GM21737 (cell line): ENCODE measurements at regions not wholly inside any gene's neighbourhood (a gene's known extent, or its start where the extent isn't known, plus 50 kb on each side); places are given as distances from the start of the nearest gene placed in this dataset.
"Not testable (repeated sequence)": the region's sequence is repeated elsewhere in the genome, so short reads cannot be mapped to it uniquely, and the experiment has no call there.

Experiments
- ATAC-seq: cut with Tn5 transposase; IDR thresholded peaks from one replicate; pipeline ENCODE4 v1.9.1; 2021; ENCODE audit warnings: mild to moderate bottlenecking, moderate library complexity; ENCODE audit not compliant: unreplicated experiment

DNA sequence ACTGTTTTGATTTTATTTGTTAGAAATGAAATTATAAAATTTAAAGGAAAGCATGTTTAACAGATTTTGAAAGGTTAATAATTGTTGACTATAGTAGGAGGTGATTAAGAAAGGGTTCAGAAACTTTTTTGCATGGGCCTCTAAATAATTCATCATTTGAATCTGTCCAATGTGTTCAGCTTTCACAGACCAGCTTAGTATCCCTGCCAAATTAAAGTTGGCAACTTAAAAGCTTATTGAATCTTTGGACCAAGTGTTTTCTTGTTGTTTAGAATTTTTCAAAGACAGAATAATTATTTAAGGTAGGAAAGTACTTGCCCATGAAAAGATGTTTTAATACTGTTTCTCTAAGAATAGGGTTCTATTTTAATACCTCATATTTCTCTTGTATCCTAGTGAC, 466.0 kb downstream of the GJA1 start:
- no peak for ATAC-seq

DNA sequence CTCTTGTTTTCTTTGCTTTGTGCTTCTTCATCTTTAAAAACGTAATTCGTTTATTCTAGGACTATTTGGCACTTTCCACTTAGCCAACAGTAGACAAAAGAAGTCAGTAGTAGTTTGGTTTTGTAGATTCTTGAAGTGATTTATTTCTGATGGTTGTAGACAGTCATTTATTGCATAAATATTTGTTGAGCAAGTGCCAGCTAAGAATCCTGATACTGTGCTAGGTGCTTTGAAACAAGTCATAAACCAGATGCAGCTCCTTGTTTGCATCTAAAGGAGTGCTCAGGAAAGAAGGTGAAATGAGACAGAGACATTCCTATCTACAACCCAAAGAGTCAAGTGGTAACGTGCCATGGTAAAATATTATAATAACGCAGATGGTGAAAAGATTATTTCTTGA, 469.1 kb downstream of the GJA1 start:
- no peak for ATAC-seq

DNA sequence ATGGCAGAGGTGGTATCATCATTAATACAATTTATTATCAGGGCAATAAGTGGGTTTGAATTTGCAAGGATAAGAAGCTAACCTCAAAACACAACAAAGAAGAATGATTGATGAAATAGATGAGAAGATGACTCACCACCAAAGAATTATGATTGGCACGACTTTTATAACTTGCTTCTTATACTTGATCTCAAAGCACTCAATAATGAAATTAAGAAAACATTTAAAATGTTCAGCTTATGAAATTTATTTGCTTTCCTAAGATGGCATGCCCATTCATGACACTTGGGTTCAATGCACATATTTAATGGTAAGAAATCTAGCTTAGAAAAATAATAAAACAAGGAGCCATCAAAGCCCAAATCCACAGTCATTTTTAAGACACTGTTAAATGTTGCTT, 477.5 kb downstream of the GJA1 start:
- no peak for ATAC-seq

DNA sequence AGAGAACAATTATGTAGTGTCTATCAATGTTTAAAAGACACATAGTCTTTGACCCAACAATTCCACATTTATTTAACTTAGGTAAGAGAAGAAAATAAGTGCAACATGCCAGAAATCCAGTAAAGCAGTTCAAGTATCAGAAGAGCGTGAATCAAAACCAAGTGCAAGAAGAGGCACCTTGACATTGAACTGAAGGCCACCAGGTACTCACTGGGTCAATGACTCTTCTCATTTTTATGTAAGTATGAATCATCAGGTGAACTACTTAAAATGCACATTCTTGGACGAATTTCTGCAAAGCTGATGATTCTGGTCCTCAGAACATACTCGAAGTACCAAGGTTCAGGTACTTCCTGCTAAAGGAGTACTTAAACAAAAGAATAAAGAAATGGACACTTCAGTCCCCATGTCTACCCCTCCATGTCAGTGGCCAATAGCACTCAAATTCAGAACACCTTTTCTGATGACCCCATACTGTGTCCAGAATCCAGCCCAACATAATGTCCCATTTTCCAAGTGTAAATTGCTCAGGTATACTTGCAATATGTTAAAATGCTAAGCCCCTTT, 481.9 kb downstream of the GJA1 start:
- ATAC-seq = no peak

DNA sequence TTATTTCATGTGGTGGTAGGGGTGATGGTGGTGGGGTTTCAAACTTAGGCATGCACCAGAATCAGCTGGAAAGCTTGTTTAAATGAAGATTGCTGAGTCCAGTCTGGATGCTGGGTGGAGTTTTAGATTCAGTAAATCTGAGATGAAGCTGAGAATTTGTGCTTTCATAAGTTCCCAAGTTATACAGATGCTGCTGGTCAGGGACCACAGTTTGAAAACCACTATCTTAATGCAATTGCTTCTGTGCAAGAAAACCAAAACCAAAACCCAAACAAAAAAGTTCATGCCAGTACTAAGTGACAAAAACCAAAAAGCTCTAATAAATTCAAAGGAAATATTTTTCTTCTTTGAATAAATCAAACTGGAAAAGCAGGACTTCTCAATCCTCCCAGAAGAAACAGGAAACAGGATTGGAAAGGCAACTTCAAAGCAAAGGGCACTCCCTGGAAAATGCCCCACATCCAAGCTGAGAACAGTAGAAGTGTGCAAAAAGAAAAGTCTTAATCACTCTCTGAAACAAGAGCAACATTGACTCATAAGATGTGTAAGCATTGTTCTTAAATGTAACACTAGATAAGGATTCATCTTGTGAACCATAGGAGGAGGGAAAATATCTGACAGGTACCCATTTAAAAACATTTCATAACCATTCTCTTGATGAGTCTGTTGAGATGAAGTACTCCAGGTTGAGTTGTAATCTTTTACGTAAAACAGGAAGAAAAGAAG, 481.5 kb upstream of the HSF2 start:
- no peak for ATAC-seq

DNA sequence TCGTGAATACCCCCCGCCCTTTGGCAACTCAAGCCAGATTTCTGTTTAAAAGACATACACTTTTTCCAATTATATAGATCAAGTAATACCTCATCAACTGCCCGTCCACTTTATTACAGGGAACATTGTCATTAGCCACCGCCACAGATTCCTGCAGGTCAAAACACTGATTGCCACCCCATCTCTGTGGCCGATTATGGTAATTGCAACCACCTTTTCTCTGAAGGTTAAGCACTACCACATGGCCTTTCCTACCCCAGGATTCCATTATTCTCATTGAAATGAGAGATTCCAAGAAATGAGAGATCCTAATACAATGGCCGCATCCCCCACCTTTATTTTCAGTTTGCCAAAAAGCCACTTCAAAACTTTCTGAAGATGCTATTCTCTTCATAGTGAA, 478.8 kb upstream of the HSF2 start:
- ATAC-seq = no peak

DNA sequence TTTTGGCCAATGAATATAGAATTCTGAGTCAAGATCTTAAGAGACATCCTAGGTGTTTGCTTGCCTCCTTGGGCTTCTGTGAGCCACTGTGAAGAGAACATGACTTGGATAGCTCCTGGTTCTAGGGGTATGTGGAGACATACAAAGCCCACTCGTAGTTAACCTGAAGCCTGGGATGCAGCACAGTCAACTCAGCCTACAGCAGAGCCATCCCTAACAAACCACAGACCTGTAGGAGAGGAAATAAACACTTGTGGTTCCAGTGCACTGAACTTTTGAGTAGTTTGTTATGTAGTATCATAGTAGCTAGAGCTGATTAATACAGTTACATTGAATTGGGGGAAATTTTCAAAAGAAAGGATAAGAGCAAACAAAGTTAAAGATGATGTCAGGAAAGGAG, 474.4 kb upstream of the HSF2 start:
- no peak for ATAC-seq

DNA sequence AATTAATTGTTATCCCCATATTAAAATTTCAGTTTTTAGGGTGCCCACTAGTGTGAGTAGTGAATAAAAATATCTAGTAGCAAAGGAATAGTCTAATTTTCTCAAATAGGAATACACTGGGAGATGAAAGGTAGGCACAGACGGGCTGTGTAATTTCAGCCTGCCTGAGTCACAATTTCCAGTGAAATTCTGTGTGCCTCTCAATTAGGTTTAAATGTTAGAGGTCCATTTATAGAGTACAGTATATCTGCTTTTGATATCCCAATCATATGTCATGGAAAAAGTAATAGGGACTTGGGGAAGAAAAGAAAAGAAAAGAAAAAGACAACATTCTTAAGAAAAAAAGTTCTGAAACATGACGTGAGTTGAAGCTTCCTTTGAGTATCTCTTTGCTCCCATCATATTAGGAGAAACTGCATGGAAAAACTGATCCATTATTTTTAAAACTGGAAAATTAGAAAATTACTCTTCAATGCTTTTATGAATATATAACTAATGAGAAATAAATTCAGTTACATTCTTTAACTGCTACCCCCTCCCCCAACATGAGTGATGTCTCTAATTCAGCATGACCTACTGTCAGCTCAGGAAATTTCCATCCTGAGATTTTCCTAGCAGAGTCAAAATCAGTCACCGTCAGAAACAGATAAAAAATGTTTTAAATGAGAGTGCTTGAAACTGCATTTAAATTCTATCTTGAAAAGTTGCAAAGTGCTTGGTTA, 473.8 kb upstream of the HSF2 start:
- no peak for ATAC-seq

DNA sequence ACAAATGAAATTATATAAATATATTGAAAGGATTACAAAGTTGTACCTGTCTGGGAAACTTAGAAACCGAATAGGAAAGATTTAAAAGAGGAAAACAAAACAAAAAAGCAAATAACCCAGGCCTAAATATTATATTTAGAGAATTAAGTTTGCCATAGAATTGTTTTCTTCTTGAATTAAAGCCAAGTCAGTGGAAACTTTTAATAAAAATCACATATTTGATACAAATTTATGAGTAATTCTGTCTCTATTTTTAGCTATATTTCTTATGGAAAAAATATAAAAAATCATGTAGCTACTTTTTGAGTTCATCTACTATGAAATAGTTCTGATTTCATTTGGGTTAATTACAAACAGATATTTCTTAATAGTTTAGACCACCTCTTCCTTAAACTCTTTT, 470.2 kb upstream of the HSF2 start:
- no peak for ATAC-seq

DNA sequence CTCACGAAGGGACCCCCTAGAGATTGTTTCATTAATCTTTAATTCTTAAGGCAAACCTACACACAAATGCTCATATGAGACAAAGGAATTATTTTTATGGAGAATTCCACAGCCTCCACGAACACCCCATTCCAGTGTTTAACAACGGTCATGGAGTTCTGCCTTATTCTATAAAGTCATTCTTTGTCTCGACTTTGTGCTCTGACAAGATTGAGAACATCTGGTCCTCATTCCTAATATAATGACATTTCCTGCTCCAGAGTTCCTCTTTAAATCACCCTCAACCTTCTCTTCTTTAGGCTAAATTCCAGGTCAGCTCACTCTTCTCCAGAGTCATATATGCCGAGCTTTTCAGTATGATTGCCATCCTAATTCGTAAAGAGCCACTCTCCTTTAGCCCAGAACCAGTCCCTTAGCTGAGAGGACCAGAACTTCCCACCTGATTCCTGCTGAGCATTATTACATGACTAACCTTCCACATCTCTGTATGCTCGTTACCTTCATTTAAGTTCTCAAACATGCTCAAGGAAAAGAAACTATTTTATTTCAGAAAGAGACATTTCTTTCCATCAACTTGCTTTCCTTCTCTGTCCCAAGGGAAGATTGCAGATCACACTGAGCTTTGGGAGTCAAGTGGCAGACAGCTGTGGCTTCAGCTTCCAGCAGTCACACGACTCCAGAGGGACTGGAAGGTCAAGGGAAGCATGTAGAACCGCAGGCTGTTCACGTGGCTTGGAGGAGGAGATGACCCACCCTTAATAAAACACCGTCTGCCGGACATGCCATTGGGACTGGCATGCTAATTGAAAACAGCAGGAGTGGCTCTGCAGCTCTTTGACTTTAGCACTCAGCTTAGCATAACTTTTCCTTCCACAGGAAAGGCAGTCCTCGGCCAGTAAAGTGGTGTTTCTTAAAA, 467.1 kb upstream of the HSF2 start:
- ATAC-seq = no peak

DNA sequence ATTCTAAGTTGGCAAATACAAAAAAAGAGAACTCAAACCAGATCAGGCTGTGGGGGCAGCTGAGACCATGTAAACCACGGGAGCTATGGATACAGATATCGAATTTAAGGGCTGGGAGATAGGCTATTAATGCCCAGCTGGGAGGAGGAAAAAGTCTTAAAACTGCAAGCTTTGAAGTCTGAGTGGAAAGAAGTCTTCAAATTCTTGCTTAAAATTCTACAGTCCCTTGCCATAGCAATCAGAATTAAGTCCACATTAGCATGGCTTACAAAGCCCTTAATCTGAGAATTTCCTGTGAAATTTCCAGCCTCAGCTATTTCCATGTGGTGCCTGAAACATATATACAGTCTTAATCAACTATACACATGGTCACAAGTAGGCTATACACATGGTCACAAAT, 465.0 kb upstream of the HSF2 start:
- no peak for ATAC-seq

DNA sequence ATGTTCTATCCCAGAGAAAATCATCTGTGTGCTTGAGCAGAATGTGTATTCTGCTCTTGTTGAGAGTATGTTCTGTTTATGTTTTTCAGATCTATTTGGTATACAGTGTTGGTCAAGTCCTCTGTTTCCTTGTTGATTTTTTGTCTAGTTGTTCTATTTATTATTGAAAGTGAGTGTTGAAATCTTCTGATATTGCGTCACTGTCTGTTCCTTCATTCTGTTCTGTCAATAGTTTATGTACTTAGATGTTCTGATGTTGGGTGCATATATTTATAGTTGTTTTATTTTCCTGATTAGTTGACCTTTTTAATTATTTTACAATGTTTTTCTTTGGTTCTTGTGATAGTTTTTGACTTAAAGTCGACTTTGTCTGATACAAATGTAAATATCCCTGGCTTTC, 458.7 kb upstream of the HSF2 start:
- no peak for ATAC-seq

DNA sequence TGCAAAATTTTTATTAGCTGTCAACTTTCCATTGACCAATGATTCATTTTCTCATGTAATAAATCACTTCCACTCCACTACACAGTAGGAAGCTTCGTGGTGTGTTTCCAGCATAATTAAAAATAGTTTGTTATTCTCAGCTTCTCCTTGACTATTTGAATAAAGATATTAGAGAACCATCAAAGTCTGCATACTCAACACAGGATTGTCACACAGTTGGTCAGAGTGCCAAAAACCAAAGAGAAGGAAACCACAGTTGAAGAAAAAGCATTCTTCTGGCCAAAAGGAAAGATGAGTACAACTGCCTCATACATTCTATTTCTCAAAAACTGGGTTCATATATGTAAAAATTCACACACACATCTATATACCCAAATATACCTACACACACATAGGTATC, 455.1 kb upstream of the HSF2 start:
- no peak for ATAC-seq

DNA sequence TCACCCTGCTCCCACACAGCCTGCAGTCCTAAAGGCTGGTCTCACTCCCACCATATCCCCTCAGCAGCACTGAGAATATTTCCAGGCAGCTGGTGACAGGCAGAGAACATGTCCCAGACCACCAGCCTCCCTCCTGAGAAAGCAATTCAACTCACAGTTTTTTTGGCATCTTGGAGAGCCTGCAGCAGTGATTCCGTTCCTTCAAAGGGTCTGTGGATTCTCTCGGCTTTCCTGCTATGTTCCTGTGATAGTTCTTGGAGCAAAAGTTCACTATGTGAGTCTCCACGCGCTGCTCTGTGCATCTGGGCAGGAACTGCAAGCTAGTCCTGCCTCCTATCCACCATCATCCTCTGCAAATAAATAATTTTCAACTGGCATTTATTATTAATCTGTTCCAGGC, 448.3 kb upstream of the HSF2 start:
- no peak for ATAC-seq

DNA sequence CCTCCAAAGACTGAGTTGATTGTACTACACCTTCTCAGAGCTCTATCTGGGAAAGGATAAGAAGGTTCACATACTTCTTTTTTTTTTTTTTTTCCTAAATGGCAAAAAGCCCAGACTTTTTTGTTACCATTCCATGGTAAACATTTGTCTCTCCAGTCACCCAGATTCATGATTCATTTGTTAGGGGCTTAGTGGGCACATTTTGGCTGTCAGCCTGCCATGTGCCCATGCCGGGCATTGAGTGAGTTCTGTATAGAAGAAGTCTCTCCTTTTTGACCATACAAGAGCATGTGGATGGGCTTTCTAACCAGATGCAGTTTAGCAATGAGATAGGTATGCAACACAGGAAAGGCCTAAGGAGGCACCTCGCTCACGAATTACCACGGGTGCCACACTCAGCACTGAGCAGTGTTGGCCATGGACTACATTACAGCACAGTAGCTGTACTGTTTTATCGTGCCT, 447.5 kb upstream of the HSF2 start:
- ATAC-seq = no peak

DNA sequence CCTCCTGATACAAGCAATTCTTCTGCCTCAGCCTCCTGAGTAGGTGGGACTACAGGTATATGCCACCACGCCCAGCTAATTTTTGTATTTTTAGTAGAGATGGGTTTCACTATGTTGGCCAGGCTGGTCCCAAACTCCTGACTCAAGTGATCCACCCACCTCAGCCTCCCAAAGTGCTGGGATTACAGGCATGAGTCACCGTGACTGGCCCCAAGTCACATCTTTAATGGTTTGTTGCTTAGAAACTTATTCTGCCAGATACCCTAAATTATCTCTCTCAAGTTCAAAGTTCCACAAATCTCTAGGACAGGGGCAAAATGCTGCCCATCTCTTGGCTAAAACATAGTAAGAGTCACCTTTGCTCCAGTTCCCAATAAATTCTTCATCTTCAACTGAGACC, 444.1 kb upstream of the HSF2 start:
- ATAC-seq = not testable (repeated sequence)

DNA sequence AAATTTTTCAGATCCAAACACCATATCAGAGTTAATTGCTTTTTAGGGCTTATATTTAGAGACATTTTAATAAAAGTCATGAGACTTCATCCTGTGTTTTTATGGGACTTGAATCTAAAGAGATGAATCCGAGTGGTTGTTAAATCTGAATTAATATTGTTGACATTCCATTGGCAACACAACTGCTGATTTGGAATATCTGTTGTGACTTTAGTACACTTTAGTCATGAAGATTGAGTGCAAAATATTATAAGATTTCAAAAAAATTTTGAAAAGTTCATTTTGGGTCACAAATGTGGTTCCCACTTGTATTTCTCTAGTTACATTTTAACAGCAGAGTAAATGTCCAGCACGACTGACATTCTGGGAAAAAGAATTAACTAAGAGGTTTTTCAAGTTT, 442.7 kb upstream of the HSF2 start:
- ATAC-seq = no peak

DNA sequence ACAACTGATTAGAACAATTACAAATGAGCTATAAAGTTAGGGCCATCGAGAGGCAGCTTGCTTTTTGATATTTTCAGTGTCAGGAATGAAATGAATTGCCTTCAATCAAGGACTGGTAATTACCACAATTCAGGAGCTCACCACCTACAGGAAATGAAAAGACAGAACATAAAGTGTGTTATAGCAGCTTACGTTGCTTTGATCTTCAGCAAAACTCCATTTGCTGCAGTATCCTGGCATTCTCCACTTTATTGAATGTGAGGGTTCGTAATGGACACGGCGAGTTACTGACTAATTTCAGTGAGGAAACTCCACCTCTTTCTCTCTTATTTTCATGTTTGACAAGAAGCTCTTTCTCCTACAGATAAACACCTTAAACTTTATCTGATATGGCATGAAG, 440.0 kb upstream of the HSF2 start:
- ATAC-seq = no peak

DNA sequence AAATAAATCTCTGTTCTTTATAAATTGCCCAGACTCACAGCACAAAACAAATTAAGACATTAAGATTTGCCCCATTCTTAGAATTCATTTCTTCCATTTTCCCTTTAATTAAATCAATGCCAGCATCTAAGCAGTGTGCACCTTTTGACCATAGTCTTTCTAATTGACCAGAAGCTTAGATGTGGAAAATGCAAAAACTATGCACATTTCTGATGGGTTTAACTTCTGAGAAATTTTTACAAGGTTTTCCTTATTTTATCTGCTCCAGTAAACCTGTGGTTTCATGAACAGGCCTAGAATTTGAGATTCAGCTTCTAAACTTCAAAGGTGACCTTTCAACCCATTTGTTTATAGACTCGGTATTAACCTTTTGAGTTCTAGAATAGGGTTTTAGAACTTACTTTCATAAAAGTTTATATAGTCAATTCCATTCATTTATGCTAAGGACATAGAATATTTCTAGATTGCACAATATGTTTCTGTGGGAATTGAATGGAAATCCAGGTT, 437.8 kb upstream of the HSF2 start:
- no peak for ATAC-seq

DNA sequence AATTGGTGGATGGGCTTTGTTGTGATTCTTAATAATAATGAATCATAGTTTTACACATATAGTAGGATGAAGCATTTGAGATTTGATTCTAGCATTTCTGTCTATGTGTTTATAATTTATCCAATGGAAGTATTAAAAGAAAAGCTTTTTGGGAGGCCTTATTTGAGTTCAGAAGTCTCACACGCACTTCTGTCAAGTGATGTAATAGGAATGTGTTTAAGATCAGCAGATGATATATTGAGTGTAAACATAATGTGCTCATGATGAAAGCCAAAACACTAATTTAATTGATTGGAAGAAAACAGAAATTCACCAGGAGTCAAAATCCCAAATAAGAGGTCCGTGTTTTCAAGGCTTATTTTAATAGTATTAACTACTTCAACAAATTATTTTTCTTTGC, 435.6 kb upstream of the HSF2 start:
- ATAC-seq = no peak

DNA sequence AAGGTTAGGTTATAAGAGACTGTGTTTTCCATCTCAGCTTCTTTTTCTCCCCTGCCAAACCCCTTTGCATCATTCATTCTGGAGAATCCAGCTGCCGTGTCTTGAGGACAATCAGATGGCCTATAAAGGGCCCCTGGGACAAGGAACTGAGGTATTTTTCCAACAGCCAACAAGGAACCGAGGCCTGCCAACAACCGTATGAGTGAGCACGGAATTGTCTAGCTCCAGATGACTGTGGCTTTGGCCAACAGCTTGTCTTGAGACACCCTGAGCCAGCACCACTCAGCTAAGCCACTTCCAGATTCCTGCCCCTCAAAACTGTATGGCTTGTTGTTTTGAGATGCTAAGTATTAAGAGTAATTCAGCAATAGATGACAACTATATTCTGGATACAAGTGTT, 433.7 kb upstream of the HSF2 start:
- no peak for ATAC-seq
